HG02571 (cell line): ENCODE measurements at regions not wholly inside any gene's neighbourhood (a gene's known extent, or its start where the extent isn't known, plus 50 kb on each side); places are given as distances from the start of the nearest gene placed in this dataset.

Experiments used
- ATAC-seq: cut with Tn5 transposase; IDR thresholded peaks from one replicate; pipeline ENCODE4 v1.9.1; 2021; ENCODE audit warnings: mild to moderate bottlenecking, moderate library complexity; ENCODE audit not compliant: unreplicated experiment

- no peak for ATAC-seq
Observed at GRCh38 chr3:117356091-117356705, 646.6 kb downstream of the TUSC7 start.

DNA sequence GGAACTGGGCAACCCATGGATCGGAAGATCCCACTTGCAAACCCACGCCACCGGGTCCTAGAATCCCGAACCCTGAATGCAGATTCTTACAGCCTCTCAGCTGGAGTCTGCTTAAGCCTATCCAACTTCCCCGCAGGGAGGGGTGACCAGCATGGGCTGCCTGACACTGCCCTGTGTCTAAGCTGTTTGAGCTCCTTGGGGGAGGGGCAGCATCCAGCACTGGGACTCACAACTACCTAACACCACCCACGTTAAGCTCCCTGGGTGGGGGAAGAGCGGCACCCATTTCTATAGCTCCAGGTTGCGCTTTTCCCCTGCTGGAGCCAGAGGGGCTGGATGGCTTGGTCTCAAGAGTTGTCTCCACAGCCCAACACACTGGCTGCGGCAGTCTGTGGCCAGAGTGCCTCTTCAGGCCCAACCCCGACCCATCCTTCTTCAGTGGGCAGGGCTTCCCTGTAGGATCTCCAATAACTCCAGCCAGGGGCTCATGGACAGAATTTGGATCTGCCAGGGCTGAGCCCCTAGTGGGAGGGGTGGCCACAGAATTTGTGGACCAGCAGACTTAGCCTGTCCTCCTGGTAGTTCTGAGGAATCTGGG lies 649.2 kb downstream of the TUSC7 start:
- no peak for ATAC-seq

GRCh38 chr3:117366574-117366973 lies 657.0 kb downstream of the TUSC7 start:
- no peak for ATAC-seq

GRCh38 chr3:117367861-117368260 lies 658.3 kb downstream of the TUSC7 start:
- no peak for ATAC-seq

DNA sequence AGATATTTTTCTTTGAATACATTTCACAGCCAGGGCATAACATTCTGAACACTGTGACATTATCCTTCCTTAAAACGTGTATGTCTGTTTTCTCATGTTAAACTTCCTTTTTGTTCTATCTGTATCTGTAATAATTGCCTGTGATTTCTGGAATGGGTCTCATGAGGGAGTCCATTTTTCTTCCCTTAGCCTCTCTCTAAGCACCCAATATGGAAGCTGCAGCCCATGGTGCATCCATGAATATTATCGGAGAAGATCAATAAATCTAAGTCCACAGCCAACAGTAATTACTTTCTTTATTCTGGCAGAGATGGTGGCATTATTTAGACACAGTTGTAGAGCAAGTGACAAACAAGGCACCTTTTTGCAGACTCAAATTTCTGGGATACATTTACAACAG lies 671.1 kb downstream of the TUSC7 start:
- no peak for ATAC-seq

- no peak for ATAC-seq
Observed at GRCh38 chr3:117393119-117393518, 683.5 kb downstream of the TUSC7 start.

DNA sequence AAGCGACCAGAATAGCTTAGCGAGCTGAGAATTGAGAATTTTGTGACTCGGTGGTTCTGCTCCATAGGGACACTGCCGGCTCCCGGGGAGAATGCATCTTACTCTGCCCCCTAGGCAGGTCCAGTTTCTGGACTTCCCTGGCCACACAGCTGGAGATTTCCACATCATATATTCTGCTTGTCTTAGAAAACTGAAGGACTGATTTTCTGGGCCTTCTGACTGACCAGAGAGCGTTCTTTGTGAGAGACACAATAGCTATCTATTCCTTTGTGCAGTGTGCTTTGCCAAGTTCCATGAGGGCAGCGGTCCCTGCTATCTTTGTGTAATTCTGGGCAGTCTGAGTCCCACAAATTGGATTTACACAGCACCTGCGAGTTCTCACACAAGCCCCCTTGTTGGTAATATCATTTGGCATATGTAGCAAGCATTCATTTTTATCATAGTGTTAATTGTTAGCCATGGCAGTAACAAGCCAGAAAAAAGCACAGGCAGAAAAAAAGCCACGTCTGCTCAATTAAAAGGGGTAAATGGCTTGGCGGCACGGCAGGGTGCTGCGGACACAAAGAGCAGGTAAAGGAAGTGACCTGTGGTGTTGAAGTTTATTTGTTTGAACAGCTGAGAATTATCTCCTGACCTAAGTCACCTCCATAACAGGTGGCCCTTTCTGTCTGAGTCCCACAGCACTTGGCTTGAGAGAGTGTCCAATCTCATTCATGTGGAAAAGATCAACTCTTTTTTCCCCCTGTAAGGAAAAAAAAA lies 688.7 kb downstream of the TUSC7 start:
- no peak for ATAC-seq

DNA sequence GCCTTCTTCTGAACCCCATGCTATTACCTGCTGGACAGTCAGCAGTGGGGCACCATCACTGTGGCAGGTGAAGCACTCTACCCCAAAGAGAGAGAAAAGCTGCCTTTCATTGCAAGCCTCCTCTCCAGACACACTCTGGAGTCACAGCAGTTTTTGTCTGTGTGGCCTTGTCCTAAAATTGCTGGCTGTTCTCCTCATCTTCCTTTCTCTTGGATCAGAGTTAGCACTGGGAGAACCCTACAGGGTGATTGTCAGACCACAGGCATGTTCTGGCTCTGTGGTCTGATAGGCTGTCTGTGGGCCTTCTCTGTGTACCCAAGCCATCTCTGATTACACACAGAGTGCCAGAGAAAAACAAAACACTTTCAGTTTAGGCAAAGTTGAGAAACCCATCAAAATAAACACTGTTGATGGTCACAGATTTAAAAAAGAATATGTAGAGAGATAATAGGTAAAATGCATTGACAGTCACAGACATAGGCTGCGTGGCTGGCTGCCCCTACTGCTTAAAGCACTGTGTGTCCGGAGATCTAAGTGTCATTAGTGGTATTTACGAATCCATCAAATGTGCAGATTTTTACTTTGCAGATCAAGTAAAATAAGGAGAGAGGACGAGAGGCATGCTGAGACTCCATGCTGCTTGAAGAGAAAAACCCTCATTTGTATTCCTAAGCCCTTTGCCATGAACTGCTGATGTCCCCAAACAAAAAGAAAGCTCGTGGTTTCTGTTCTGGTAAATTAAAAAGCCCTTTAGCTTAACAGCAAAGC lies 689.9 kb downstream of the TUSC7 start:
- ATAC-seq: no peak

GRCh38 chr3:117400303-117400702 lies 690.7 kb downstream of the TUSC7 start:
- no peak for ATAC-seq

DNA sequence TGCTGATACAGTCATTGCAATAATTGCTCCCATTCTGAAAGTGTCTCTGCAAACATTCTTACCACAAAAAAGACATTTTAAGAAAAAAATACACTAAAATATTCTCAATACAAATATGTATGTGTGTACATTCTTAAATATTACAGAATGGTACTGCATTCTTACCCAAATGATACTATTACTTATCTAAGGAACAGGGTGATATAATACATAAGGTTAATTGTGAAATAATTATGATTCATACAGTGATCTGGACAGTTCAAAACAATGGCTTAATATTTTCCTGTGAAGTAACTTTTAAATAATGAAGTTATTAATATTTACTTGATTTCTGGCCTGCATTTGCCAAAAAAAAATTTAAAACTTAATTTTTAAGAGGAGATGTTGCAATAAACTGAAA lies 694.6 kb downstream of the TUSC7 start:
- no peak for ATAC-seq

DNA sequence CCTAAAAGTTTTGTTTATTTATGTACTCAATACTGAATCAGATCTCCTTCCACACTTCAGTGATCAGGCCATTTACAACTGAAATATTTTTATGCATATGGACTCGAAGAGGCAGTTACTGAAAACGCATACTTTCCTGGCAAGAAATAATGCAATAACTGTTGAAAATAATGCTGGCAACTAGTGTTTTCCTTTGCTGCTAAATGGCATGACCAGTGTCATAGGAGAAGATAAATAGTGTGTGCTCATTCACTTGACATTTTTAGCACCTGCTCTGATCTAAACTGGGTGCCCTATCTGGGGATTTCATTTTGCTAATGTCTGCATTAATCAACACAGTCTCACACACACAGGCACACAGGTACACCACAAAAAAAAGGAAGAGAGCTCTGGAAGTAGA lies 695.2 kb downstream of the TUSC7 start:
- ATAC-seq: no peak

GRCh38 chr3:117405359-117405758 lies 695.8 kb downstream of the TUSC7 start:
- ATAC-seq: no peak

DNA sequence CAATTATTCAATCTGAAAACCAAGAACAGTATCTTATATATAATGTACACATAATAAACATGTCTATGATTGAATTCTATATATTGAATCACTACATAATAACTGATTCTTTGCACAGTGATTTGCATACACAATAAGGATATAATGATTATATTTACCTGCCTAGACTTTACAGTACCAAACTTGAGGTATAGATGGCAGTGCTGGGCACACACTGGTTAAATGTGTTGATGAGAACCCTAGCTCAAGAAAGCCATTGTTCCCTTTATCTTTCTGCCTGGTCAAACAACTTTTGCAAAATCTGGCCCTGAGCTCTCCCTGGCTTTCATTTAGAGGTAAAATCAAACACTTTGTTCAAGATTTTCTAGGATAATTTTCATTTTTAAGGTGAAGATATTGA lies 697.7 kb downstream of the TUSC7 start:
- ATAC-seq: no peak

DNA sequence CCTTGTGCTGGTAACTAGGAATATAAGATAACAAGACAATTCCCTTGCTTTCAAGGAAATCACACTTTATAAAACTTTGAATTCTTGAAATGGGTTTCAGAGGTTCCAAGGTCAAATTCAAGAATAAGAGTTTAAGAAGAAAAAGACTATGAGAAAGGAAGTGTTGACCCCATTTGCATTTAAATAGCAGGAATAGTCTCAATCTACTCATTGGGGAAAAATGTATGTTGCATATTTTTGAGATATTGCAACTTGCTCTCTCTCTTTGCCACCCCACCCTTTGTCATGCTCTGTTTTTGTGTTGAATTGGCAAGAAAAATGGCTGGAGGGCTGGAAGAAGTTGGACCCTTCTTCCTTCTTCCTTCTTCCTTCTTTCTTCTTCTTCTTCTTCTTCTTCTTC lies 699.2 kb downstream of the TUSC7 start:
- ATAC-seq: no peak

DNA sequence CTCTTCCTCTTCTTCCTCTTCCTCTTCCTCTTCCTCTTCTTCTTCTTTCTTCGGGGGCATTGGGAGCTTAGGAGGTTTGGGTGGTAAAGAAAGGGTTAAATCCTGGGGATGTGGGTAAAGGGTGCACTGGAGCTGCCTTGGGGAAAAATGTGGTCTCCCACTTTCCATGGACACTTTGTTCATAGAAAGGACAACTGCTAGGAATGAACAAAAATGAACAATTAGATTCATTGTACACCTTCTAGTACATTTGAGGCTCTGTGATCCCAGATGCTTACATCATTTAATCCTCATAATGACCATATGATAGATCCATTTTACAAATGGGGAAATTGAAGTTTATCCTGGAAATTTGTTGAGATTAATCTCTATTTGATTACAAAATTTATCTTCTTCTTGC lies 699.7 kb downstream of the TUSC7 start:
- no peak for ATAC-seq

- ATAC-seq: no peak
Observed at GRCh38 chr3:117409701-117410459, 700.3 kb downstream of the TUSC7 start.

DNA sequence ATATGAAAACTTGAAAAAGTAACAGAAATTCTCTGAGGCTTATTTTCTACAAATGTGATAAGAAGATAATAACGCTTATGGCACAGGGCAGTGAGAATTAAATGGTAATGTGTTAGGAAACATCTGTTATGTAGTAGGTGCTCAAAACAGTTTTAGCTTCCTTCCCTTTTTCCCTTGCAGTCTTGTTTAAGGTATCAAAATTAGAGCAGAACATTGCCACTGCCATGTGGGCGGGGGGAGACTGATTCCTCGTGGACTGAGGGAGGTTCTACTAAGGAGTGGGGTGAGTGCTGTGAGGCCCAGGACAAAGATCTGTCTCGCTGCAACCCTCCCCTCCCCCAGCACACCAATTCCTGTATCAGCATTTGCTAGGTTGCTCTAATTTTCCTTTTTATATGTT lies 702.4 kb downstream of the TUSC7 start:
- ATAC-seq: no peak

DNA sequence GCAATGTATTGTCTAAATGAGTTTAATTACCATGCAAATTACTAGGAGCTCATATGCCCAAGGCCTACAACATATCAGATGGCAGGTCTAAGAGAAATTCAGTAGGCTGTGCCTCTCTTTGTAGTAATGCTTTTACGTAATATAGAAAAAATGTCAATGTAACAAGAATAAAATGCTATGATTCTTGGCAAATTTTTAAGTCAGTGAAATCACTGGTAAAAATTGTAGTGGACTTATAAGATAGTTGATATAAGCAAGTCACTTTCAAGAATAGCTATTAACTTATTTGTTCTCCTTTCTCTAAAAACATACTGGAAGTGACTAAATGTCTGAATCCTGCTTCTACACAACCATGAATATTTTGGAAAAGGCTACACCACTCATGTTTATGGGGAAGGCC lies 707.8 kb downstream of the TUSC7 start:
- ATAC-seq: no peak

DNA sequence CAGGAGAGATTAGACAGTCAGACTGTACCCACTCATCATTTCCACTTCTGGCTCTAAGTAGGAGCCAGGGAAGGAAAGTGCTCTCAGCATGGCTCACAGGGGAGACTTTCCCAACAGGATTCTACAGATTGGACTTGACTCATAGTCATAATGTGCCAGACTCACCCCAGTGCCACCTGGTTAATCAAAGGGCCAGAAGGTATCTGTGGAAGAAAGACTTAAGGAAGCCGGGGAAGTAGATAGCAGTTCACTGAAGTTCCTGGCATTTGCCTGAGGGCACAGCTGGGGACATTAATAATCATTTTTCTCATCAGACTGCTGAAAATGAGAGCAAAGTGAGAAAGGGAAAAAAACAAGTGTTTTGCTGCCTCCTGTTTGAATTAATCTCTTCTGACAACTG lies 717.5 kb downstream of the TUSC7 start:
- ATAC-seq: no peak

DNA sequence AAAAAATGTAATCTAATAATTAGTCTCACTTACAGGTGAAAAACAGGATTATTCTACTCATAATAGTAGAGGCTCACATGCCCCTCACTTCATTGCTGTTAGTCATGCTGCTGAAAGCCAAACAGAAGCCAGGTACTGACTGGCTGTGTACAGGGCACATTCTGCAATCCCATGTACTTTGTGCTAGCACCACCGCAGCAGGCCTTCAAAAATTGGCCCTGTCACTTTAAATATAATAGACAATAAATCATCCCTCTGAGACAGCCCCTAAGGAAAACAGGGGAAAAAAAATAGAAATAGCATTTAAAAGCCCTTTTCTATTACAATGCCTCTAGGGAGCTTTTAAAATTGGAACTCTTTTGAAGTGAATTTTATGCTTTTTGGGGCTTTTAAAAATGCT lies 723.8 kb downstream of the TUSC7 start:
- ATAC-seq: no peak
